ENCODE measurements at regions not wholly inside any gene's neighbourhood (a gene's known extent, or its start where the extent isn't known, plus 50 kb on each side); places are given as distances from the start of the nearest gene placed in this dataset.

GRCh38 chr3:18765161-18765560, 340.0 kb upstream of the SATB1 start:
- no peaks in the 10 kb centered on the region for H3K27me3 ChIP-seq (replicated peaks in 1 of 4; ENCODE audit: control insufficient read depth in 3 of 4, extremely low read depth in 1 of 4, insufficient read depth in 3 of 4, low read length in 3 of 4)
- no peak overlapping the region for H3K18ac ChIP-seq (ENCODE audit: extremely low read depth, low read length)
- no peak overlapping the region for H3K4me2 ChIP-seq (ENCODE audit: insufficient read depth in 1 of 2, low read depth in 2 of 2, low read length in 2 of 2)
- no peak overlapping the region for H3K9ac ChIP-seq (replicated peaks in 1 of 4; ENCODE audit: extremely low read depth in 1 of 4, low read depth in 3 of 4, low read length in 3 of 4)
- no peak overlapping the region for H2AK5ac ChIP-seq (ENCODE audit: low read depth, low read length)
- H2BK120ac ChIP-seq (replicated peaks; ENCODE audit: low read depth, low read length) = no peak overlapping the region
- H4K20me1 ChIP-seq (replicated peaks in 1 of 2; ENCODE audit: control insufficient read depth in 1 of 2, insufficient read depth in 2 of 2, low read length in 2 of 2) = no peaks in the 10 kb centered on the region
- no peaks in the 10 kb centered on the region for H3K9me3 ChIP-seq (ENCODE audit: insufficient read depth in 2 of 2, low read depth in 1 of 2, low read length in 1 of 2)
- no peak overlapping the region for H3K14ac ChIP-seq (ENCODE audit: insufficient read length)
- H3K4me1 ChIP-seq (replicated peaks in 1 of 4; ENCODE audit: control insufficient read depth in 3 of 4, insufficient read depth in 4 of 4, low read length in 3 of 4) = no peaks in the 10 kb centered on the region
- CTCF ChIA-PET (ENCODE audit: partially characterized antibody) = no interaction called here
- H3K79me2 ChIP-seq (ENCODE audit: control insufficient read depth in 1 of 2, insufficient read depth in 2 of 2, low read length in 2 of 2) = no peaks in the 10 kb centered on the region
- H3K56ac ChIP-seq (replicated peaks; ENCODE audit: insufficient read length, low read depth, low read length) = no peak overlapping the region
- H4K8ac ChIP-seq (ENCODE audit: extremely low read depth, insufficient read depth, low read length) = no peak overlapping the region
- no peak overlapping the region for H2AFZ ChIP-seq (ENCODE audit: low read length)
- no peak overlapping the region for H4K91ac ChIP-seq (replicated peaks; ENCODE audit: insufficient read length, low read length)
- H3K4ac ChIP-seq (replicated peaks; ENCODE audit: insufficient read length, low read depth, low read length) = no peak overlapping the region
- H2BK12ac ChIP-seq (ENCODE audit: low read depth, low read length) = no peak overlapping the region
- no peaks in the 10 kb centered on the region for H3K36me3 ChIP-seq (ENCODE audit: control insufficient read depth in 2 of 4, insufficient read depth in 4 of 4, low read length in 3 of 4)
- FAIRE-seq (no peak), DNase-seq (ENCODE audit: low read depth in 1 of 2, low spot score in 2 of 2) (no peak)
- no peak overlapping the region for H2BK15ac ChIP-seq (ENCODE audit: low read length)
- POLR2A ChIA-PET (ENCODE audit: partially characterized antibody) = no interaction called here
- no peak overlapping the region for H2BK20ac ChIP-seq (ENCODE audit: low read length)
- WGBS, 2 experiments (ENCODE audit: extremely low coverage in 1 of 2, insufficient coverage in 1 of 2, insufficient read length in 1 of 2, insufficient replicate concordance in 2 of 2, low coverage in 1 of 2, low lambda C conversion rate in 2 of 2, missing lambda C conversion rate in 1 of 2) = 94% methylated on average over 5 of the region's 5 CpGs; no CpG with 5 or more reads in 1 of the 2 experiments
- no peaks in the 10 kb centered on the region for H3K23me2 ChIP-seq (ENCODE audit: low read depth, low read length)
- no peak overlapping the region for H3K27ac ChIP-seq (ENCODE audit: low read depth, low read length)
- H4K5ac ChIP-seq (ENCODE audit: insufficient read length, low read depth, low read length) = no peak overlapping the region
- no peaks in the 10 kb centered on the region for H3K79me1 ChIP-seq (ENCODE audit: low read depth, low read length)
- H3K4me3 ChIP-seq (ENCODE audit: extremely low read depth in 1 of 4, insufficient read depth in 2 of 4, low read depth in 3 of 4, low read length in 4 of 4) = no peak overlapping the region
- no peak overlapping the region for H2BK5ac ChIP-seq (ENCODE audit: low read depth, low read length)
- no peak overlapping the region for H3K23ac ChIP-seq (ENCODE audit: insufficient read length)
- TF ChIP-seq POLR2A (IDR thresholded peaks at IDR 0.05; ENCODE audit: control extremely low read depth in 1 of 2, low read depth in 2 of 2, low read length in 2 of 2) (no peak), SP4 (IDR thresholded peaks at IDR 0.05; ENCODE audit: low read length) (no peak), FOSL1 (IDR thresholded peaks at IDR 0.05; ENCODE audit: insufficient read depth, low read depth, low read length) (no peak), USF2 (IDR thresholded peaks at IDR 0.05; ENCODE audit: low read length) (no peak)

All from H1 (cell line).